HepG2 (cell line): ENCODE measurements at regions not wholly inside any gene's neighbourhood (a gene's known extent, or its start where the extent isn't known, plus 50 kb on each side); places are given as distances from the start of the nearest gene placed in this dataset.

ENCODE experiments used
- CHD4 ChIP-seq: fragments of 200-600 bp; sonication (generic); IDR thresholded peaks from 2 replicates; pipeline ENCODE4 v1.7.0; 2017; ENCODE audit warnings: mild to moderate bottlenecking, low read length, borderline replicate concordance
- CREB1 ChIP-seq, 2 experiments: fragments of 450-650 bp in 1 of 2; IDR thresholded peaks; 2 replicates each; pipeline ENCODE4 v1.6.1; 2016 to 2017; ENCODE audit warnings: control low read depth in 1 of 2, mild to moderate bottlenecking in 1 of 2, missing compliant biosample characterization in 1 of 2, missing genetic modification characterization in 1 of 2
- CTCF ChIP-seq: sonication (generic); formaldehyde crosslinking; IDR thresholded peaks from 2 replicates; pipeline ENCODE4 v1.5.0; 2020; ENCODE audit warnings: mild to moderate bottlenecking, missing genetic modification reagents, moderate library complexity
- ELF3 ChIP-seq: IDR thresholded peaks from 2 replicates; pipeline ENCODE4 v1.6.1; 2016; ENCODE audit warnings: missing genetic modification reagents, missing compliant biosample characterization
- IKZF4 ChIP-seq: sonication (generic); formaldehyde crosslinking; IDR thresholded peaks from 2 replicates; pipeline ENCODE4 v1.5.1; 2020; ENCODE audit warnings: borderline replicate concordance, mild to moderate bottlenecking, low read depth, missing genetic modification reagents; ENCODE audit errors: not compliant biosample characterization
- MAX ChIP-seq: IDR thresholded peaks from 2 replicates; pipeline ENCODE4 v1.6.1; 2012; ENCODE audit warnings: inconsistent platforms
- MED13 ChIP-seq: sonication (generic); formaldehyde crosslinking; IDR thresholded peaks from 2 replicates; pipeline ENCODE4 v1.5.0; 2020; ENCODE audit warnings: missing genetic modification reagents
- PHF8 ChIP-seq: sonication (generic); formaldehyde crosslinking; IDR thresholded peaks from 2 replicates; pipeline ENCODE4 v1.5.0; 2020; ENCODE audit warnings: missing genetic modification reagents
- RAD21 ChIP-seq: fragments of 450-650 bp; formaldehyde crosslinking; IDR thresholded peaks from 2 replicates; pipeline ENCODE4 v1.5.0; 2020; ENCODE audit warnings: mild to moderate bottlenecking
- SP2 ChIP-seq: sonication (generic); formaldehyde crosslinking; IDR thresholded peaks from 2 replicates; pipeline ENCODE4 v1.5.1; 2020; ENCODE audit warnings: mild to moderate bottlenecking, missing genetic modification reagents

GRCh38 chr2:237258116-237258515 is 155.8 kb downstream of the COL6A3 start:
- TF ChIP-seq MAX: no peak
- no peak for TF ChIP-seq PHF8
- no peak for TF ChIP-seq MED13
- TF ChIP-seq RAD21: no peak
- TF ChIP-seq SP2 (CRISPR knock-in tag): no peak
- no peak for TF ChIP-seq IKZF4 (CRISPR knock-in tag)
- TF ChIP-seq CTCF (CRISPR knock-in tag): no peak
- no peak for TF ChIP-seq CREB1 (IDR thresholded peaks at IDR 0.05)
- no peak for TF ChIP-seq CREB1 (CRISPR knock-in tag; IDR thresholded peaks at IDR 0.05)
- no peak for TF ChIP-seq ELF3 (CRISPR knock-in tag)
- TF ChIP-seq CHD4: no peak
